Lung (tissue), 11 donors: ENCODE measurements at regions not wholly inside any gene's neighbourhood (a gene's known extent, or its start where the extent isn't known, plus 50 kb on each side); places are given as distances from the start of the nearest gene placed in this dataset.

Experiments
- ATAC-seq: fragments of 200-7000 bp; cut with Tn5 transposase; one replicate; pipeline ENCODE4 v1.9.1; 2020; ENCODE audit warnings: moderate number of reproducible peaks; ENCODE audit not compliant: insufficient read depth, low FRiP score
- DNase-seq, 3 donors: peaks; one replicate each; pipeline ENCODE4 v3.0.0-alpha.2; 2013 to 2017
- H3K27ac ChIP-seq, 2 donors: one replicate each; pipeline ENCODE4 v1.5.1; 2013; ENCODE audit warnings: mild to moderate bottlenecking in 2 of 2, moderate library complexity in 2 of 2, control low read depth in 1 of 2, inconsistent platforms in 1 of 2, low read depth in 1 of 2, low read length in 1 of 2
- H3K27me3 ChIP-seq, 3 donors: one replicate each; pipeline ENCODE4 v1.5.1; 2013; ENCODE audit warnings: low read length in 2 of 3; ENCODE audit not compliant: control insufficient read depth in 3 of 3, insufficient read depth in 3 of 3
- H3K36me3 ChIP-seq, 4 donors: one replicate each; pipeline ENCODE4 v1.5.1; 2013; ENCODE audit warnings: low read length in 4 of 4, mild to moderate bottlenecking in 1 of 4, moderate library complexity in 1 of 4; ENCODE audit not compliant: control insufficient read depth in 4 of 4, insufficient read depth in 4 of 4
- H3K4me1 ChIP-seq, 5 donors: one replicate each; pipeline ENCODE4 v1.5.1; 2013; ENCODE audit warnings: low read length in 5 of 5, mild to moderate bottlenecking in 2 of 5, moderate library complexity in 1 of 5; ENCODE audit not compliant: control insufficient read depth in 5 of 5, insufficient read depth in 5 of 5
- H3K4me3 ChIP-seq: one replicate; pipeline ENCODE4 v1.5.1; 2013; ENCODE audit warnings: mild to moderate bottlenecking, control low read depth, moderate library complexity
- H3K9ac ChIP-seq, 2 donors: one replicate each; pipeline ENCODE4 v1.5.1; 2013; ENCODE audit warnings: low read length in 2 of 2, control low read depth in 1 of 2; ENCODE audit not compliant: insufficient read depth in 1 of 2
- H3K9me3 ChIP-seq, 4 donors: one replicate each; pipeline ENCODE4 v1.5.1; 2013; ENCODE audit warnings: low read length in 3 of 4, mild to moderate bottlenecking in 1 of 4, moderate library complexity in 1 of 4; ENCODE audit not compliant: control insufficient read depth in 4 of 4, insufficient read depth in 3 of 4
- WGBS, 2 donors: extraction: QIAGEN DNeasy Blood & Tissue Kit; methylation state at CpG; one replicate each; pipeline ENCODE4 v1.1.7; 2013; 5-methylcytosine and 5-hydroxymethylcytosine counted together
- TF ChIP-seq, protein P1 (sequence below): IDR thresholded peaks from 2 replicates; pipeline ENCODE4 v1.5.1; 2012; ENCODE audit warnings: mild to moderate bottlenecking; ENCODE audit errors: control extremely low read depth, extremely low read depth
- donor health status: control.
- donor health status: control.
- donor health status: Bipolar disorder and iron deficiency.
- donor health status: healthy.
- donor health status: DM: yes; HTN: yes; CAD: no.

DNA sequence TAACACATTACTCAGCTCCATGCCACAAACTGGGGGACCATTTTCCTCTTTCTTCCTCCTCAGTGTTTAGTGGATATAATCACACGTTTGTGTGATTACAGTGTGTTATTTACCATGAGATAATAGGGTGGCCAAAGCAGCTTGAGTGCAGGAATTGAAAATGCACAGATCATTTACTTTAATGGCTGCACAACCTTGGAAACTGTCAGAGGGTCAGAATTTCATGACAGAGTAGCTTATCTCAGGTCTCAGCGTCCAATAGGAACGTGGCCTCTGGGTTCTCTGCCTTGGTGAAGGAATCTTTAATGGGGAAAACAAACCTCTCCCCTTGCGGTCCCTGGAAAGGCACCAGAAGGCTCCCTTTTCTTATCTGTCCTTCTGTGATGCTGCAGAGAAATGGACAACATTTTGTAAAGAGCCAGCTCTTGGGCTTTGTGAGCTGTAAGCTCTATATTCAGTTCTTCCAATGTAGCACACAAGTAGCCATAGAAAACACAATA is 87.4 kb upstream of the CD180 start:
- Histone ChIP-seq H3K27me3 (no peaks in the 10 kb centered on the region), H3K4me3 (no peak overlapping the region), H3K9me3 (peaks cover 0 to 4% (median 1%) of the 10 kb centered on the region in 4 donors), H3K27ac (no peak overlapping the region), H3K9ac (no peak overlapping the region), H3K36me3 (no peaks in the 10 kb centered on the region), H3K4me1 (peaks cover 0 to 35% (median 15%) of the 10 kb centered on the region in 5 donors)
- 83 to 84% methylated on average over 4 of the region's 4 CpGs for WGBS, 2 donors
- TF ChIP-seq, protein P1, sequence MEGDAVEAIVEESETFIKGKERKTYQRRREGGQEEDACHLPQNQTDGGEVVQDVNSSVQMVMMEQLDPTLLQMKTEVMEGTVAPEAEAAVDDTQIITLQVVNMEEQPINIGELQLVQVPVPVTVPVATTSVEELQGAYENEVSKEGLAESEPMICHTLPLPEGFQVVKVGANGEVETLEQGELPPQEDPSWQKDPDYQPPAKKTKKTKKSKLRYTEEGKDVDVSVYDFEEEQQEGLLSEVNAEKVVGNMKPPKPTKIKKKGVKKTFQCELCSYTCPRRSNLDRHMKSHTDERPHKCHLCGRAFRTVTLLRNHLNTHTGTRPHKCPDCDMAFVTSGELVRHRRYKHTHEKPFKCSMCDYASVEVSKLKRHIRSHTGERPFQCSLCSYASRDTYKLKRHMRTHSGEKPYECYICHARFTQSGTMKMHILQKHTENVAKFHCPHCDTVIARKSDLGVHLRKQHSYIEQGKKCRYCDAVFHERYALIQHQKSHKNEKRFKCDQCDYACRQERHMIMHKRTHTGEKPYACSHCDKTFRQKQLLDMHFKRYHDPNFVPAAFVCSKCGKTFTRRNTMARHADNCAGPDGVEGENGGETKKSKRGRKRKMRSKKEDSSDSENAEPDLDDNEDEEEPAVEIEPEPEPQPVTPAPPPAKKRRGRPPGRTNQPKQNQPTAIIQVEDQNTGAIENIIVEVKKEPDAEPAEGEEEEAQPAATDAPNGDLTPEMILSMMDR, result no peak
- no peak for DNase-seq
- no peak for ATAC-seq

DNA sequence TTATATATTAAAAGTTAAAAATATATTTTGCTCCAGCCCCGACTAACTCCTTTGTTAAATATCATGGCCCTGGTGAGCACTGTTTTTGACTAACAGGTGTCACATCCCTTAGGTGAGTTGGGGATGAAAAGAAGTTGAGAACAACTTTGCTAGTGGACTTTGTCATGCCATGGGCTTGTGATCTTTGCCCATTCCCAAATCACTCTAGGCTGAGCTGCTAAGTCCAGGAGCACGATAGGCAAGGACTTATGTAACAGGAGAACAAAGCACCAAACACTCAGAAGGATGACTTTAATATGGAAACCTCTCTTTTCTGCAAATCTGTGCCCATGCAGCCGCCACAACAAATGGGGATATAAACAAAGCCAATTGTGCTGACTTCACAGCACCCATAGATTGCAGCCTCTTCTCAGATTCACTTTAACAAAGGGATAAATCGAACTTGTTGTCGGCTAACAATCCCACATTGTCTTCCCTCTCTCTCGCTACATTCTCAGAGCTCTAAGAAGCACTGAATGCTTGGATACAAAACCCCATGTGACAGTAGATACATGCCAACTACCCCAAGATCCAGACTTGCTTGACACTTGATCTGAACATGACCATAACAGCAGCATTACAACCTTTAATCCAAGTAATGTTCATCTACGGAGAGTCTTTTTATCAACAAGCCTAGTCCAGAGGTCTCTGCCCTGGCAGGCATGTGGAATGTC is 86.8 kb upstream of the CD180 start:
- H3K9me3 ChIP-seq, result peaks cover 0 to 9% (median 4%) of the 10 kb centered on the region in 4 donors
- no peak overlapping the region for H3K27ac ChIP-seq
- ATAC-seq (no peak), DNase-seq (no peak)
- H3K9ac ChIP-seq, result no peak overlapping the region
- H3K36me3 ChIP-seq, result no peaks in the 10 kb centered on the region
- WGBS, 2 donors, result 91 to 96% methylated on average over 7 of the region's 7 CpGs
- H3K4me1 ChIP-seq, result peaks cover 0 to 29% (median 15%) of the 10 kb centered on the region in 5 donors
- H3K27me3 ChIP-seq, result no peaks in the 10 kb centered on the region
- H3K4me3 ChIP-seq, result no peak overlapping the region
- TF ChIP-seq, protein P1, result no peak

DNA sequence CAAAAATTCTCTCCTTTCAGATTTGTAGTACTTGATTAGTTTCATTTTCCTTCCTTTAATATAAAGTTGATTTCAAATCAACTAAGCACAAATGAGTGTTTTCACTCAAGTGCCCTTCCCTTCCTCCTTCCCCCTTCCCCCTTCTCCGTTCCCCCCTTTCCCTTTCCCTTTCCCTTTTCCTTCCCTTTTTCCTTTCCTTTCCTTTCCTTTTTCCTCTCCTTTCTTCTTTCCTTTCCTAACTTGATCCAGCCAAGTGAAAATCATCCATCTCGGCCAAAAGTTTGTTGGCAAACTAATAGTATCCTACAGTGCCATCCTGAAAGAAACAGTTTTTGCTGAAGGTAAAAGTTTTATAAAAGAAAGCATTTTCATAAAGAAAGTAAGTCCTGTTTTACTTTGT is 85.3 kb upstream of the CD180 start:
- no peak overlapping the region for H3K4me3 ChIP-seq
- H3K36me3 ChIP-seq, result no peaks in the 10 kb centered on the region
- no peak overlapping the region for H3K27ac ChIP-seq
- H3K9me3 ChIP-seq, result peaks cover 0 to 20% (median 8%) of the 10 kb centered on the region in 4 donors
- H3K9ac ChIP-seq, result no peak overlapping the region
- TF ChIP-seq, protein P1, result no peak
- WGBS, 2 donors, result 79 to 87% methylated on average over 2 of the region's 2 CpGs
- peaks cover 0 to 14% (median 4%) of the 10 kb centered on the region in 5 donors for H3K4me1 ChIP-seq
- no peaks in the 10 kb centered on the region for H3K27me3 ChIP-seq
- ATAC-seq, result no peak
- no peak for DNase-seq
